ENCODE measurements at regions not wholly inside any gene's neighbourhood (a gene's known extent, or its start where the extent isn't known, plus 50 kb on each side); places are given as distances from the start of the nearest gene placed in this dataset.
"Not testable (repeated sequence)": the region's sequence is repeated elsewhere in the genome, so short reads cannot be mapped to it uniquely, and the experiment has no call there.

GRCh38 chr3:168801794-168802193 is 706.1 kb upstream of the GOLIM4 start:
- H3K4me3 ChIP-seq (ENCODE audit: low read depth, low read length) = no peak overlapping the region
- DNase-seq (ENCODE audit: low read depth) = peak; percentile 85
- TF ChIP-seq, protein P1, sequence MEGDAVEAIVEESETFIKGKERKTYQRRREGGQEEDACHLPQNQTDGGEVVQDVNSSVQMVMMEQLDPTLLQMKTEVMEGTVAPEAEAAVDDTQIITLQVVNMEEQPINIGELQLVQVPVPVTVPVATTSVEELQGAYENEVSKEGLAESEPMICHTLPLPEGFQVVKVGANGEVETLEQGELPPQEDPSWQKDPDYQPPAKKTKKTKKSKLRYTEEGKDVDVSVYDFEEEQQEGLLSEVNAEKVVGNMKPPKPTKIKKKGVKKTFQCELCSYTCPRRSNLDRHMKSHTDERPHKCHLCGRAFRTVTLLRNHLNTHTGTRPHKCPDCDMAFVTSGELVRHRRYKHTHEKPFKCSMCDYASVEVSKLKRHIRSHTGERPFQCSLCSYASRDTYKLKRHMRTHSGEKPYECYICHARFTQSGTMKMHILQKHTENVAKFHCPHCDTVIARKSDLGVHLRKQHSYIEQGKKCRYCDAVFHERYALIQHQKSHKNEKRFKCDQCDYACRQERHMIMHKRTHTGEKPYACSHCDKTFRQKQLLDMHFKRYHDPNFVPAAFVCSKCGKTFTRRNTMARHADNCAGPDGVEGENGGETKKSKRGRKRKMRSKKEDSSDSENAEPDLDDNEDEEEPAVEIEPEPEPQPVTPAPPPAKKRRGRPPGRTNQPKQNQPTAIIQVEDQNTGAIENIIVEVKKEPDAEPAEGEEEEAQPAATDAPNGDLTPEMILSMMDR (conservative IDR thresholded peaks at IDR 0.05; ENCODE audit: low read depth, low read length) = no peak

DNA sequence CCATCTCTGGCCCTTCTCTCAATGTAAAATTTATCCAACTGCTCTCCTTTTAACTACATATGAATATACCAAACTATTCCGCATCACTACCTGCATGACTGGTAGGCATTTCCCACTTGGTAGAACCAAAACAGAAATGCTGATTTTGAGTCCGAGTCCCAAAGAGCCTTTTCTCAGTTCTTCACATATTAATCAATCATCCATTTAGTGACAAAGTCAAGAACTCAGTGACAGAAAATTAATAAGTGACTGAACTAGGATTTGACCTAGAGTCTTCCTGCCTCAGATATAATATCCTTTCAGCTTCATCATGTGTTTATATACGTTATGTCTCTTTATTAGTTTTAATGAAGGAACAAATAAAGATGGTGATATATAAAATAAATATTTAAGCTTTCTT is 700.6 kb upstream of the GOLIM4 start:
- H3K4me3 ChIP-seq (ENCODE audit: low read depth, low read length) = no peak overlapping the region
- no peak for DNase-seq (ENCODE audit: low read depth)
- TF ChIP-seq, protein P1 (conservative IDR thresholded peaks at IDR 0.05; ENCODE audit: low read depth, low read length) = no peak

DNA sequence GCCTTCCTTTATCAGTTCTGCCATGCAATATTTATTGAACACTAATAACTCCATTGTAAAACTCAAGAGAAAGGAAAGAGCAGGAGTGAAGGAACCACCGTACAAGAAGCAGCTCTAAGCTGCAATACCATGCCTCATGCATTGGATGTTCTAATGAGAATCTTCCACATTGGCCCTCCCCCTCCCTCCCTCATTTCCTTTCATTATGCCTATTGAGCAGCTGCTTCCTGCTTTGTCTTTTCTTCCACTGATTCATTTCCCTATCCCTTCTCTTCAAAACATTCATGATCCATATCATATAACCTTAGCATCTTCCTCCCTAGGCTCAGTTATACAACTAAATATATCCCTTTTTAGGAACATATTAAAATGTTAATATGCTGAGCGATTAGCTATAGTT is 698.7 kb upstream of the GOLIM4 start:
- TF ChIP-seq, protein P1 (conservative IDR thresholded peaks at IDR 0.05; ENCODE audit: low read depth, low read length) = no peak
- H3K4me3 ChIP-seq (ENCODE audit: low read depth, low read length) = no peak overlapping the region
- no peak for DNase-seq (ENCODE audit: low read depth)

DNA sequence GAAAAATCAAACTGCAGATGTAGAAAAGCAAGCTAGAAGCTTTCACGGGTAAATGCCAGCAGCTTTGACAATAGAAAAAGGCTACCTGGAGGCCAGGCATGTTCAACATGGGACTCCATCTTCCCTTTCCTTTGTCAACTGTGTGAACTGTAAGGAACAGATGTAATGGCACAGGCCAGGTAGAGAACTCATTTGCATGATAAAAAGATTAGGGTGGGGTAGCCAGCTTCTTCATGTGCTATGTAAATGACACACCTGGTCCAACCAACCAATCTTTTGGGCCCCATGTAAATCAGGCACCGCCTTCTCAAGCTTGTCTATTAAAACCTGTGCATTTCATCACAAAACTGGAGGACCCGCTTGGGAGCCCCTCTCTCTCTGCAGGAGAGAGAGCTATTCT is 686.5 kb upstream of the GOLIM4 start:
- H3K4me3 ChIP-seq (ENCODE audit: low read depth, low read length) = no peak overlapping the region
- no peak for DNase-seq (ENCODE audit: low read depth)
- TF ChIP-seq, protein P1 (conservative IDR thresholded peaks at IDR 0.05; ENCODE audit: low read depth, low read length) = no peak

- not testable (repeated sequence) for DNase-seq (ENCODE audit: low read depth); H3K4me3 ChIP-seq (ENCODE audit: low read depth, low read length)
Measured at GRCh38 chr3:168779970-168780645, 684.4 kb upstream of the GOLIM4 start.

DNA sequence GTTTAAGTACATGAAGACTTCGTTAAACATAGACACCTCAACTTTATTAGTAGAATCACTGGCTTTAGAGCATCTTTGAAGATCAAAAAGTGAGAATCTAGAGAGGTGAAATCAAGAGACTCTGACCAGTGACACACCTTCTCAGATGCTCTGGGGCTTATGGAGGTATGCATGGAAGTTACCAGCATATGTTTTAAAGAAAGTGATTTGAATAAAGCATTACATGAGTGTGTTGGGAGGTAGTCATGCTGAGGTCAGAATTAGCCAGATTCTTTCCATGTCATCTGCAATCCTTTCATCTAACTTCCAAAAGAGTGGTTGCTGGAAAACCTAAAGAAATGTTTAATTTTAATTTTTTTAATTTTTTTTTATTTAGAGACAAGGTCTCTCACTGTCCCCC is 658.0 kb upstream of the GOLIM4 start:
- no peak for DNase-seq (ENCODE audit: low read depth)
- no peak overlapping the region for H3K4me3 ChIP-seq (ENCODE audit: low read depth, low read length)
- TF ChIP-seq, protein P1 (conservative IDR thresholded peaks at IDR 0.05; ENCODE audit: low read depth, low read length) = no peak

GRCh38 chr3:168752339-168752738 is 656.6 kb upstream of the GOLIM4 start:
- TF ChIP-seq, protein P1 (conservative IDR thresholded peaks at IDR 0.05; ENCODE audit: low read depth, low read length) = no peak
- DNase-seq (ENCODE audit: low read depth) = no peak
- H3K4me3 ChIP-seq (ENCODE audit: low read depth, low read length) = no peak overlapping the region
